ENCODE measurements at regions not wholly inside any gene's neighbourhood (a gene's known extent, or its start where the extent isn't known, plus 50 kb on each side); places are given as distances from the start of the nearest gene placed in this dataset.

DNA sequence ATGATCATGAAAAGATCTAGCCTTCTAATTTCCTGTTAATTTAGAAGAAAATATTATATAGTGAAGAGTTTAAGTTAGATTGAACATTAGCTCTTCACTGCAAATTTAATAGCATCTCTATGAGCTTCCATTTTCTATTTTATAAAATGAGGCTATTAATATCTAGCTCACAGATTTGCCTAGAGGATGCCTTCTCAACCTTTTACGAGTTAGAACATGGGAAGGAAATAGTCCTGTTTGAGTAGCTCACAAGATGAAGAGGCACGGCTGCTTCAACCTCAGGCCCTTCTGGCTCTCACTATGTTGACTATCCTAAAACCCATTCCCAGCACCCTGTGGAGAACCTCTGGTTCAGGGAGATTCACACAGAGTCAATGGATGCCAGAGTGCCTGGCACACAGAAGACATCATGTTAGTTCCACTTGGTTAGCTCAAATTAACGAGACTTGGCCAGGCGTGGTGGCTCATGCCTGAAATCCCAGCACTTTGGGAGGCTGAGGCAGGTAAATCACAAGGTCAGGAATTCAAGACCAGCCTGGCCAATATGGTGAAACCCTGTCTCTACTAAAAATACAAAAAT is 97.9 kb upstream of the GUCY1A1 start:
- Histone ChIP-seq H3K9ac (ENCODE audit: low read length) (no peak overlapping the region), H2AFZ (ENCODE audit: insufficient read depth, low read depth, low read length, poor library complexity, severe bottlenecking) (no peak overlapping the region), H4K20me1 (ENCODE audit: control insufficient read depth, insufficient read depth, low read length, poor library complexity, severe bottlenecking) (no peaks in the 10 kb centered on the region), H3K4me1 (ENCODE audit: control insufficient read depth in 2 of 2, insufficient read depth in 2 of 2, low read length in 2 of 2) (no peaks in the 10 kb centered on the region), H3K27ac (ENCODE audit: low read length in 2 of 2) (no peak overlapping the region), H3K4me2 (replicated peaks; ENCODE audit: low read depth, low read length, poor library complexity, severe bottlenecking) (no peak overlapping the region), H3K79me2 (ENCODE audit: control insufficient read depth, insufficient read depth, low read length) (no peaks in the 10 kb centered on the region), H3K9me3 (ENCODE audit: control extremely low read depth in 1 of 3, control insufficient read depth in 2 of 3, insufficient read depth in 1 of 3, low read length in 2 of 3) (peaks cover 0 to 4% (median 0%) of the 10 kb centered on the region in 3 donors), H3K4me3 (ENCODE audit: control extremely low read depth in 1 of 5, extremely low read depth in 1 of 5, insufficient read depth in 1 of 5, low read depth in 2 of 5, low read length in 4 of 5) (no peak overlapping the region), H3K27me3 (replicated peaks in 1 of 4; ENCODE audit: control extremely low read depth in 1 of 4, control insufficient read depth in 3 of 4, insufficient read depth in 4 of 4, low read length in 3 of 4) (no peaks in the 10 kb centered on the region), H3K36me3 (replicated peaks in 1 of 2; ENCODE audit: control extremely low read depth in 1 of 2, control insufficient read depth in 1 of 2, extremely low read depth in 1 of 2, insufficient read depth in 2 of 2, low read length in 1 of 2) (no peaks in the 10 kb centered on the region)
- no peak for ATAC-seq (ENCODE audit: low read depth)
- H3K4me1 Mint-ChIP-seq: no peaks in the 10 kb centered on the region
- TF ChIP-seq, protein P1, sequence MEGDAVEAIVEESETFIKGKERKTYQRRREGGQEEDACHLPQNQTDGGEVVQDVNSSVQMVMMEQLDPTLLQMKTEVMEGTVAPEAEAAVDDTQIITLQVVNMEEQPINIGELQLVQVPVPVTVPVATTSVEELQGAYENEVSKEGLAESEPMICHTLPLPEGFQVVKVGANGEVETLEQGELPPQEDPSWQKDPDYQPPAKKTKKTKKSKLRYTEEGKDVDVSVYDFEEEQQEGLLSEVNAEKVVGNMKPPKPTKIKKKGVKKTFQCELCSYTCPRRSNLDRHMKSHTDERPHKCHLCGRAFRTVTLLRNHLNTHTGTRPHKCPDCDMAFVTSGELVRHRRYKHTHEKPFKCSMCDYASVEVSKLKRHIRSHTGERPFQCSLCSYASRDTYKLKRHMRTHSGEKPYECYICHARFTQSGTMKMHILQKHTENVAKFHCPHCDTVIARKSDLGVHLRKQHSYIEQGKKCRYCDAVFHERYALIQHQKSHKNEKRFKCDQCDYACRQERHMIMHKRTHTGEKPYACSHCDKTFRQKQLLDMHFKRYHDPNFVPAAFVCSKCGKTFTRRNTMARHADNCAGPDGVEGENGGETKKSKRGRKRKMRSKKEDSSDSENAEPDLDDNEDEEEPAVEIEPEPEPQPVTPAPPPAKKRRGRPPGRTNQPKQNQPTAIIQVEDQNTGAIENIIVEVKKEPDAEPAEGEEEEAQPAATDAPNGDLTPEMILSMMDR (IDR thresholded peaks at IDR 0.05): no peak
- TF ChIP-seq EZH2 (IDR thresholded peaks at IDR 0.05; ENCODE audit: borderline replicate concordance, insufficient read depth, low read depth, low read length, poor library complexity, severe bottlenecking): no peak
- H3K9me3 Mint-ChIP-seq (ENCODE audit: insufficient read depth): no peaks in the 10 kb centered on the region
- ChIA-PET POLR2A (no interaction called here), CTCF (no interaction called here)
- no peak overlapping the region for H3K27ac Mint-ChIP-seq
- WGBS (ENCODE audit: insufficient coverage): 90% methylated on average over 4 of the region's 4 CpGs
- no peaks in the 10 kb centered on the region for H3K27me3 Mint-ChIP-seq
- intact Hi-C loops (cut with micrococcal nuclease): no loop called here
- H3K4me3 Mint-ChIP-seq: no peak overlapping the region
- DNase-seq: no peak

DNA sequence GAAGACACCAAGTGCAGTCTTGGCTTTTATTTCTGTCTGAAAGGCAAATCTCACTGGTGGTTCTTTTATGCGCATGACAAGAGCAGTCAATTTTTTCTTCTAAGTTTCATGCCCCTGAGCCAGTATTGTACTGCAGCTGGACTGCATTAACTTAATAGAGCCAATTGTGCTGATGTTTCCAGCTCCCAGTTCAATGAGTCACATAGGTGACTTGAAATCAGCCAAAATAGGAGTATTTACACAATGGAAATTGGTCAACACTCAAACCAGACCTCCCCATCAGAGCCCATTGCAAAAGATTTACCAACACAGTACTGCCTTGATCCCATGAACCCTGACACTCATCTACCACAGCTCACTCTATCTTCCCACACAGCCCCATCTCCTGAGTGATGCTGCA is 100.3 kb upstream of the GUCY1A1 start:
- no peaks in the 10 kb centered on the region for H3K27me3 Mint-ChIP-seq
- Histone ChIP-seq H3K36me3 (replicated peaks in 1 of 2; ENCODE audit: control extremely low read depth in 1 of 2, control insufficient read depth in 1 of 2, extremely low read depth in 1 of 2, insufficient read depth in 2 of 2, low read length in 1 of 2) (no peaks in the 10 kb centered on the region), H3K9me3 (ENCODE audit: control extremely low read depth in 1 of 3, control insufficient read depth in 2 of 3, insufficient read depth in 1 of 3, low read length in 2 of 3) (no peaks in the 10 kb centered on the region), H2AFZ (ENCODE audit: insufficient read depth, low read depth, low read length, poor library complexity, severe bottlenecking) (no peak overlapping the region), H3K27ac (ENCODE audit: low read length in 2 of 2) (no peak overlapping the region), H3K4me1 (ENCODE audit: control insufficient read depth in 2 of 2, insufficient read depth in 2 of 2, low read length in 2 of 2) (no peaks in the 10 kb centered on the region), H3K4me2 (replicated peaks; ENCODE audit: low read depth, low read length, poor library complexity, severe bottlenecking) (no peak overlapping the region), H3K9ac (ENCODE audit: low read length) (no peak overlapping the region), H3K4me3 (ENCODE audit: control extremely low read depth in 1 of 5, extremely low read depth in 1 of 5, insufficient read depth in 1 of 5, low read depth in 2 of 5, low read length in 4 of 5) (no peak overlapping the region), H3K79me2 (ENCODE audit: control insufficient read depth, insufficient read depth, low read length) (no peaks in the 10 kb centered on the region), H3K27me3 (replicated peaks in 1 of 4; ENCODE audit: control extremely low read depth in 1 of 4, control insufficient read depth in 3 of 4, insufficient read depth in 4 of 4, low read length in 3 of 4) (no peaks in the 10 kb centered on the region), H4K20me1 (ENCODE audit: control insufficient read depth, insufficient read depth, low read length, poor library complexity, severe bottlenecking) (no peaks in the 10 kb centered on the region)
- TF ChIP-seq, protein P1 (IDR thresholded peaks at IDR 0.05): no peak
- no peak for TF ChIP-seq EZH2 (IDR thresholded peaks at IDR 0.05; ENCODE audit: borderline replicate concordance, insufficient read depth, low read depth, low read length, poor library complexity, severe bottlenecking)
- H3K9me3 Mint-ChIP-seq (ENCODE audit: insufficient read depth): no peaks in the 10 kb centered on the region
- no peaks in the 10 kb centered on the region for H3K4me1 Mint-ChIP-seq
- DNase-seq (no peak), ATAC-seq (ENCODE audit: low read depth) (no peak)
- intact Hi-C loops (cut with micrococcal nuclease): no loop called here
- no peak overlapping the region for H3K27ac Mint-ChIP-seq
- CTCF ChIA-PET: no interaction called here
- 94% methylated on average over 1 of the region's 1 CpG for WGBS (ENCODE audit: insufficient coverage)
- H3K4me3 Mint-ChIP-seq: no peak overlapping the region
- POLR2A ChIA-PET: no interaction called here
